Activated T-helper 2 cell treated with anti-CD3 and anti-CD28 coated beads, Interferon-gamma antibody, Interleukin-2, Interleukin-4, amounts not matched to agents 10 μg/mL and 5 μg/mL and 100 μg/mL, durations not matched to agents 14 hours and 24 hours and 36 hours (primary cell): ENCODE measurements at regions not wholly inside any gene's neighbourhood (a gene's known extent, or its start where the extent isn't known, plus 50 kb on each side); places are given as distances from the start of the nearest gene placed in this dataset.

Experiments used
- DNase-seq: peaks from one replicate; pipeline ENCODE4 v3.0.0; 2021; ENCODE audit warnings: low spot score
- H3K27ac Mint-ChIP-seq: one replicate; pipeline ENCODE4 v1.8.0; 2021; ENCODE audit warnings: mixed read lengths
- H3K27me3 Mint-ChIP-seq: one replicate; pipeline ENCODE4 v1.8.0; 2021; ENCODE audit warnings: low read depth, mixed read lengths
- H3K36me3 Mint-ChIP-seq: one replicate; pipeline ENCODE4 v1.8.0; 2021; ENCODE audit warnings: low read depth, mixed read lengths
- H3K4me1 Mint-ChIP-seq: one replicate; pipeline ENCODE4 v1.8.0; 2021; ENCODE audit warnings: low read depth, mixed read lengths
- H3K4me3 Mint-ChIP-seq: one replicate; pipeline ENCODE4 v1.8.0; 2021; ENCODE audit warnings: low read depth, mild to moderate bottlenecking, moderate library complexity, mixed read lengths
- H3K9me3 Mint-ChIP-seq: one replicate; pipeline ENCODE4 v1.8.0; 2021; ENCODE audit warnings: mixed read lengths
- intact Hi-C: fragments of 100-400 bp; cut with micrococcal nuclease; formaldehyde crosslinking; loops from one replicate; pipeline ENCODE4 v1.15.1; 2023

DNA sequence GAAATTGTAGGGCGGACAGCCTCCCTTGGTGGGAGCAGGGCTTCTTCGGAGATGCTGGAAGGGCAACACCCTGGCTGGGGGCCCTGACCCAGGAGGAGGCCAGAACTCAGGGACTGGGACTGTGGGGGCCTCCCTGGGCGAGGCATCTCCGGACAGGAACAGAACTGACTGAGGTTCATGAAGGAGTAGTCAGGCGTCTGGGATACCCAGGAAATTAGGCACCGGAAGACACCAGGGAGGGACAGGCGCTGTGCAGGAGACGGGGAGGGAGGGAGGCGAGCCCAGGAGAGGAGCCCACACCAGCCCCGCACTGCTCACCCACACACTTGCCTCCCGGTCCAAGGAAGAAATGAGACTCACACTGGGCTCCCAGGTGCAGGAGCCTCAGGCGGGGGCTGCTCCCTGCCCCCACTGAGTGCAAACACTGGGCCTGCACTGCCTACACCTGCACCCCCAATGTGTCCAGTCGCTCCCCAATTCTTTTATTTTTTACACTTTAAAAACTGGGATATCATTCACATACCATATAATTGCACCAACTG is 262.6 kb upstream of the SFSWAP start:
- no peak for DNase-seq
- H3K4me1 Mint-ChIP-seq = no peaks in the 10 kb centered on the region
- no peak overlapping the region for H3K27ac Mint-ChIP-seq
- H3K4me3 Mint-ChIP-seq = no peak overlapping the region
- intact Hi-C loops = no loop called here
- no peaks in the 10 kb centered on the region for H3K9me3 Mint-ChIP-seq
- peaks cover 6% of the 10 kb centered on the region for H3K27me3 Mint-ChIP-seq
- no peaks in the 10 kb centered on the region for H3K36me3 Mint-ChIP-seq

DNA sequence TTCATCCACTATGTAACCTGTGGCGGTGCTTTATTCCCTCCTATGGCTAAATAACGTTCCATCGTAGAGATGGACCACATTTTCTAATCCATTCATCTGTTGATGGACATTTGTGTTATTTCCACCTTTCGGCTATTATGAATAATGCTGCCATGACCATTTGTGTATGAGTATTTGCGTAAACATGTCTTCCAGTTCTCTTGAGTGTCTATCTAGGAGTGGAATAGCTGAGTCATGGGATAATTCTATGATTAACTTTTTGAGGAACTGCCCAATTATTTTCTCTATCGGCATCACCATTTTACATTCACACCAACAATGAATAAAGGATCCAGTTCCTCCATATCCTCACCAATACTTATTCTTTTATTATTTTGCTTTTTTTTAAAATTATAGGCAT is 261.9 kb upstream of the SFSWAP start:
- Mint-ChIP-seq H3K4me3 (no peak overlapping the region), H3K27ac (no peak overlapping the region), H3K27me3 (peaks cover 6% of the 10 kb centered on the region), H3K36me3 (no peaks in the 10 kb centered on the region), H3K4me1 (no peaks in the 10 kb centered on the region), H3K9me3 (no peaks in the 10 kb centered on the region)
- DNase-seq = no peak
- intact Hi-C loops = no loop called here

DNA sequence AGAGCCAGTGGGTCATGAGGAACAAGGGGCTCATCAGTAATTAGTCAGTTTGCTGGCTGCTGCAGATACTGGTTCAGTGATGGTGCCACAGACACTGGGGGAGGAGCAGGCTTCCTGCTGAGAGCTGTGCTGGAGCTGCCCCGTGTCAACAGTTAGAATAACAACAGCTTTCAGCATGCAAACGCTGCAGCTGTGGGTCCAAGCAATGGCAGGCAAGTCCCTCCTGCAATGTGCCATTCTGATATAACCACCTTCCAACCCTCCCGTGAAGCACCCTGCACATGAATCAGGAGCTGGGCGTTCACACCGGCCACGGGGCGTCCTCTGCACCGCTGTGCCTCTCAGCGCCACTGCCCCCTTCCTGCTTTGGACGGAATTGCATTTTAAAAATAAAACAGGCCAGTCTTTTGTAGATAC is 258.4 kb upstream of the SFSWAP start:
- Mint-ChIP-seq H3K36me3 (no peaks in the 10 kb centered on the region), H3K27ac (no peak overlapping the region), H3K4me1 (no peaks in the 10 kb centered on the region), H3K27me3 (peaks cover 6% of the 10 kb centered on the region), H3K4me3 (no peak overlapping the region), H3K9me3 (no peaks in the 10 kb centered on the region)
- intact Hi-C loops = loop anchor here (10.0 kb wide), 1 partner anchor 348 kb away; no protein-coding TSS in a partner anchor
- peak; percentile 23 for DNase-seq

DNA sequence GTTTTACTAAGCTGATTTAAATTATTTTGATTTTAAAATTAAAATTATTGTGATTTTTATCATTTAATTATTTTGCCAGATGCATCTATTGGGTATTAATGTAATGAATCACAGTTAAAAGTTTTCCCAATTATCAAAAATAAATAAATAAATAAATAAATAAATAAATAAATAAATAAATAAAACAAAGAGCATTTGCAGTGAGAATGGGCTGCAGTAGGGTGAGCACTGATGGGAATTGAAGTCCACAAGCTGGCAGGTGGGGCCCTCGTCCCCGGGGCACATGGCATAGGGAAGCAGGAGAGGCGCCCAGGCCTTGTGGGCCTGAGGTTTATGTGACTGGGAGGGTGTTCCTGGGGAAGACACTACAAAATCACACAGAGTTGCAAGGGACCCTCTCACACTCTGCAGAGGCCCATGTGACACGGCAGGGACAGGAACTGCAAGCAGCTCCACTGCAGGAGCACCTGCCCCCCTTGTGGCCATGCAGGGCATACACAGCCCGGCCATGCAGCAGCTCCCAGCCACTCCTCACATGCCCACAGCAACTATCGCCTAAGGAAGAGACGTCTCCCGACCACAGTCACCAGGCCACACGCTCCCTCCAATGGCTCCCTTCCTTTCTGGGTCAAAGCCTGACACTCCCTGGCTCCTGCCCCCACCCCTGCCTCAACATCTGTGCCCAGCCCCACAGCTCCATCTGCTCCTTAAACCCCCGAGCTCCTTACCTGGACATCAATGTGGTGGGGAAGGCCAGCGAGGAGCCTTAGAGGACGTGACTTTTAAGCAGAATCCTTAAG is 256.3 kb upstream of the SFSWAP start:
- Mint-ChIP-seq H3K9me3 (no peaks in the 10 kb centered on the region), H3K36me3 (no peaks in the 10 kb centered on the region), H3K4me1 (no peaks in the 10 kb centered on the region), H3K27ac (no peak overlapping the region), H3K27me3 (peaks cover 6% of the 10 kb centered on the region), H3K4me3 (no peak overlapping the region)
- no peak for DNase-seq
- intact Hi-C loops = loop anchor here (10.0 kb wide), 1 partner anchor 350 kb away; no protein-coding TSS in a partner anchor

DNA sequence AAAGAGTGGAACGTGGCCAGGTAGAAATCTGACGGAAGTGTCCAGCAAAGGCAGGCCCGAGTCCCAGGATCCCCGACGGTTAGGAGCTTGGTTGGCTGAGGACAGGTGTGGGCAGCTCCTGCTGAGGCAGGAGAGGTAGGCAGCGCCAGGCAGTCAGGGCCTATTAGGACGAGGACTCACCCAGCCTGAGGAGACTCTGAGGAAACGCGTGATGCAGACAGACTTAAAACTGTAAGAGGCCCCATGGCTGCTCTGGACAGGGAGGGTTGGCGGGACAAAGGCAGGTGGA is 255.7 kb upstream of the SFSWAP start:
- Mint-ChIP-seq H3K27me3 (peaks cover 6% of the 10 kb centered on the region), H3K36me3 (no peaks in the 10 kb centered on the region), H3K9me3 (no peaks in the 10 kb centered on the region), H3K4me3 (no peak overlapping the region), H3K4me1 (no peaks in the 10 kb centered on the region), H3K27ac (no peak overlapping the region)
- DNase-seq = no peak
- intact Hi-C loops = loop anchor here (10.0 kb wide), 1 partner anchor 350 kb away; no protein-coding TSS in a partner anchor

DNA sequence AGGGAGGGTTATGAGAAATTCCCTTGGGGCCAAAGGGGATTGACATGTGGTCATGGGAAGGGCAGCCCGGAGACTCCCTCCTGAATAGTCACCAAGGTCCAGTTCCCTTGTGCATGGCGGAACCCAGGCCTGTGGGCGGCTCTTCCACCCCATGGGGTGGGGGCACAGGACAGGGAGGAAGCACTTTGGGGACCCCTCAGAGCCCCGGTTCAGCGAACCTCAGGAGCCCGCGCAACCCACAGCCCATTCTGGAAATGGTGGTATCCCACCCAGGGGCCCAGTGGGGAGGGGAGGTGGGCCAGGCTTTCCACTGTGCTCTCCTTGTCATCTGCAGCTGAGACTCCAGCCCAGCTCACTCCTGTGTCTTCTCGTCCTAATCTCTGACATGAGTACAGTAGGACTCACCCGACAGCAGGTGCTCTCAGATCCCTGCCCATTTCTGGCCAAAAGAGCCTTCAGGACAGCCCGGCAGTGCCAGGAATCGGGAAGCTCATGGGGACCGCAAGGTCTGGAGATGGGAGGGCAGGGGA is 255.2 kb upstream of the SFSWAP start:
- Mint-ChIP-seq H3K9me3 (no peaks in the 10 kb centered on the region), H3K27me3 (peaks cover 6% of the 10 kb centered on the region), H3K4me1 (no peaks in the 10 kb centered on the region), H3K27ac (no peak overlapping the region), H3K36me3 (no peaks in the 10 kb centered on the region), H3K4me3 (no peak overlapping the region)
- intact Hi-C loops = loop anchor here (10.0 kb wide), 1 partner anchor 351 kb away; no protein-coding TSS in a partner anchor
- no peak for DNase-seq

DNA sequence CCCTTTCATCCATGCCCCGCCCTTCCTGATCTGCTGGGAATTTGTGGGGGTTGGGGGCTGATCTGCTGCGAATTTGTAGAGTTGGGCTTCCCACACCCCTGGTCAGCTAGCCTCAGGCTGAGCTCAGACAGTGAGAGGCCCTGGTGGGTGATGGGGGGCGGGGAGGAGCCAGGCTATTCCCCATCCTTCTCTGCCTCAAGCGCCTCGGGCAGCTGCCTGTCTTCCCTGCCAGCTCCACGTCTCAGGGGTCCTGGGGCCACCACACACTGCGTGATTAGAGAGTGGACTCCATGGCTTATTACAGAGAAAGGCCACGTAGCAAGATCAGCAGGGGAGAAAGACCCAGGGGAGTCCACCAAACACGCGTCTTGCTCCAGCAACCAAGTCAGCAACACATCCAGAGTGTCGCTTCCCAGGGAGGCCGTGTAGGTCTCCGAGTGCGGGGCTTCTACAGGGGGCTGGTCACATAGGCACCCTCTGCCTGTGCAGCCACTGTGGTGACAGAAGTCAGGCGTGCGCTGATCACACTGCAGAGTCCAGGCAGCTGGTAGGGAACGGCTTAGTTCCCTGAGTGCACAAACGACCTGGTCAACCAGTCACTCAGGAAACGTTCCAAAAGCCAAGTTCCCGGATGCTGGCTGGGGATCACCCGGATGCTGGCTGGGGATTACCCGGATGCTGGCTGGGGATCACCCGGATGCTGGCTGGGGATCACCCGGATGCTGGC is 254.4 kb upstream of the SFSWAP start:
- H3K9me3 Mint-ChIP-seq = no peaks in the 10 kb centered on the region
- no peak for DNase-seq
- intact Hi-C loops = loop anchor here (10.0 kb wide), 1 partner anchor 352 kb away; no protein-coding TSS in a partner anchor
- H3K4me3 Mint-ChIP-seq = no peak overlapping the region
- H3K27me3 Mint-ChIP-seq = peaks cover 6% of the 10 kb centered on the region
- no peak overlapping the region for H3K27ac Mint-ChIP-seq
- no peaks in the 10 kb centered on the region for H3K36me3 Mint-ChIP-seq
- no peaks in the 10 kb centered on the region for H3K4me1 Mint-ChIP-seq

DNA sequence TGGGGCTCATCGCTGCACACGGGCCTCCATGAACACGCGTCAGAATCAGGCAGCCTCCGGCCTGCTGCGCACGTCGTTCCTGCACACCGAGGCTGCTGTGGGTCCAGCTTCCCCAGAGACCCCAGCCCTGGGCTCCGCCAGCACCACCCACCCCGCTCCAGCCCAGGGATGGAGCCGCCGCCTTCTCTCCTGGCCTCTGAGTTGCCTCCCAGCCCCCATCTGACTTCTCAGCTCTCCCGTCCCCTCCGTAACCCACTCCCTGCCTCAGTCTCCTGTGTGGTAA is 253.9 kb upstream of the SFSWAP start:
- H3K36me3 Mint-ChIP-seq = no peaks in the 10 kb centered on the region

DNA sequence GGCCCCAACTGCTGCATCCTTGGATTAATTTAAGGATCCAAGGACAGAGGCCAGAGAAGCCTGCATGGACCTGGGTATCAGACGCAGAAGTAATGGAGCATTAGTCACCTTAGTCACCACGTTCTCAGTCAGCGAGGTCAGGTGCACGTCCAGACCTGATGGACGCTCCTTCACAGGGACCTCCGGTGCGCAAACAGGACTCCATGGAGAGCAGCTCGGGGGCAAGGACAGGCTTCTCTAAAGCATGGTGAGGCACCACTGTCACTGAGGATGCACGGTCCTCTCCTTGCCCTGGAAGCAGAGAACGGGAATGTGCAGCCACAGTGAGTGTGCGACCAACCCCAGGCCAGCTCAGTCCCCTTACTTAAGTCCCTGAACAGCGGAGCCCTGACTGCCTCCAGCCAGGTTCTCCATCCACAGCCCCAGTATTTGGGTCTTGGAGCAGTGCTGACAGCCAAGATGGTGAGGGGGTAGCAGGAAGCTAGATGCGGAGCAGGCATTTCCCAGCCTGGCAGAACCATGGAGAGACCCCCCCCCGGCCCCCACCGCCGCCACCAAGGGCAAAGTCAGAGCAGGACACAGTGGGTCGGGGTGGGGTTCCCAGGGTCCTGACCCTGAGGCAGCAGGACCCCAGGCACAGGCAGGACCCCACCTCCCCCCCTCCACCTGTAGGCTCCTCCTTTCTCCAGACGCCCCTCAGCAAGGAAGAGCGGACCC is 253.4 kb upstream of the SFSWAP start:
- H3K4me1 Mint-ChIP-seq = no peaks in the 10 kb centered on the region
- no peaks in the 10 kb centered on the region for H3K36me3 Mint-ChIP-seq
- no peak for DNase-seq
- peaks cover 2% of the 10 kb centered on the region for H3K27me3 Mint-ChIP-seq
- no peaks in the 10 kb centered on the region for H3K9me3 Mint-ChIP-seq
- H3K27ac Mint-ChIP-seq = no peak overlapping the region
- intact Hi-C loops = loop anchor here (10.0 kb wide), 1 partner anchor 353 kb away; no protein-coding TSS in a partner anchor
- H3K4me3 Mint-ChIP-seq = no peak overlapping the region

More for the DNA sequence above, 253.9 kb upstream of the SFSWAP start:
- DNase-seq = no peak
- Mint-ChIP-seq H3K9me3 (no peaks in the 10 kb centered on the region), H3K4me3 (no peak overlapping the region), H3K27me3 (peaks cover 2% of the 10 kb centered on the region), H3K27ac (no peak overlapping the region), H3K4me1 (no peaks in the 10 kb centered on the region)
- intact Hi-C loops = loop anchor here (10.0 kb wide), 1 partner anchor 352 kb away; no protein-coding TSS in a partner anchor

DNA sequence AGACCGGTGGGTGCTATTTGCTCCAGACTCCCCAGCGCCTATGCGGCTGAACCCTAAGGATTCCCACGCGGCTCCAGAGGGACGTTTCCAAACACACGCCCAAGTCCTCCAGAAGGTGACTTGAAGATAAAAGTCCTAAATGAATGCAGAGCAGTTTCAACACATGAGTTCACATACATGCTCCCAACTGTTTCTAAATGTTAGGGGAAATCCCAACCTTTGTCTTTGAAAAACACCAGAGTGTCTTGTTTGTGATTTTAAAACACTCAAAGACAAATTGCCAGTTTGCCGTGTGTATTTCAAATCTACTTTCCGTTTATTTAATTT is 252.9 kb upstream of the SFSWAP start:
- H3K27ac Mint-ChIP-seq = no peak overlapping the region
- no peak for DNase-seq
- H3K36me3 Mint-ChIP-seq = no peaks in the 10 kb centered on the region
- no peak overlapping the region for H3K4me3 Mint-ChIP-seq
- H3K27me3 Mint-ChIP-seq = no peaks in the 10 kb centered on the region
- intact Hi-C loops = loop anchor here (10.0 kb wide), 1 partner anchor 353 kb away; no protein-coding TSS in a partner anchor
- H3K4me1 Mint-ChIP-seq = no peaks in the 10 kb centered on the region
- H3K9me3 Mint-ChIP-seq = no peaks in the 10 kb centered on the region

DNA sequence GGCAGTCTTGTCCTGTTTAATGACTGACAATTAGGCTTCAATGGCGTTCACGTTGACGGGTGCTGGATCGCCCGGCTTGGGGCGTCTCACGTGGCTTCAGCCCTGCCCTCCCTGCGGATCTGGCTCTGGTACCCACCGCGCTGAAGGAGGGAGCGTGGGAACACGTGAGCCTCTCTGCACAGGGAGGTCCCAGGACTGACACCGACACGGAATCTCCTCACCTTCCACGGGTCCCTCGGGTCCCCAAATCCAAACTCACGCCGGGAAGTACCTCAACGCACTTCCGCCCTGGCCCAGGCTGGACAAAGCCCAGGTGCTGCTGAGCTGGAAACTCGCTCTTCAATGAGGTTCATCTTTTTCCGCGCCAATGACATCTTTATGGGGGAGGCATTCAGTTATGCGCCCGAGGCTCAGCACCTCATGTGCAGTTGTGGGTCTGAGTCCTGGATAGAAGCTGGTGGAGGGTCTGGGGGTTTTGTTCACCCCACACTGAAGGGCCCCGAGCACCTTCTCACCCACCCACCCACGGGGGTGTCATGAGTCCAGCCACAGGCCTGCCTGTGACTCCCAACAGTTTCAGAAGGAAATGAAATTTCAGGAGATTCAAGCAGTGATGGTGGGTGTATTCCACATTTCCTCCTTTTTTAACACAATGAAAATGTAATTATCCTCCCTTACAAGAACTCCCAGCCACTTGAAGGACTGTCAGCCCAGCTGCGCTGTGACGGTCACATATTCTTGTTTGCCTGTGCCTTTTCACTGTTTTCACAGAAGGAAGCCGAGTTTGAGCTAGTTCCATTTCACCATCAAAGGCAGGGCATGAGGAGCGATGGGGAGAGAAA is 251.7 kb upstream of the SFSWAP start:
- no peaks in the 10 kb centered on the region for H3K4me1 Mint-ChIP-seq
- peaks cover 2% of the 10 kb centered on the region for H3K27me3 Mint-ChIP-seq
- no peaks in the 10 kb centered on the region for H3K9me3 Mint-ChIP-seq
- DNase-seq = no peak
- H3K36me3 Mint-ChIP-seq = no peaks in the 10 kb centered on the region
- H3K4me3 Mint-ChIP-seq = no peak overlapping the region
- H3K27ac Mint-ChIP-seq = no peak overlapping the region
- intact Hi-C loops = loop anchor here (10.0 kb wide), 1 partner anchor 354 kb away; no protein-coding TSS in a partner anchor
